Activated CD4-positive, alpha-beta T cell treated with anti-CD3 and anti-CD28 coated beads, Interleukin-2, Interleukin-6, amounts not matched to agents 100 ng/mL and 50 ng/mL, durations not matched to agents 16 hours and 8 hours (primary cell): ENCODE measurements at regions not wholly inside any gene's neighbourhood (a gene's known extent, or its start where the extent isn't known, plus 50 kb on each side); places are given as distances from the start of the nearest gene placed in this dataset.
"Not testable (repeated sequence)": the region's sequence is repeated elsewhere in the genome, so short reads cannot be mapped to it uniquely, and the experiment has no call there.

Experiments
- DNase-seq: peaks from one replicate; pipeline ENCODE4 v3.0.0-alpha.2; 2020

- DNase-seq: no peak
Measured at GRCh38 chr14:58755031-58755925, 117.5 kb downstream of the DACT1 start.

GRCh38 chr14:58760121-58760520 lies 122.4 kb downstream of the DACT1 start:
- no peak for DNase-seq

- DNase-seq: no peak
Measured at GRCh38 chr14:58762629-58763028, 124.9 kb downstream of the DACT1 start.

- no peak for DNase-seq
Measured at GRCh38 chr14:58763210-58763609, 125.4 kb downstream of the DACT1 start.

GRCh38 chr14:58765418-58765831 lies 127.7 kb downstream of the DACT1 start:
- DNase-seq: no peak

GRCh38 chr14:58765843-58766242 lies 128.1 kb downstream of the DACT1 start:
- DNase-seq: no peak

- no peak for DNase-seq
Measured at GRCh38 chr14:58769011-58769643, 131.4 kb downstream of the DACT1 start.

GRCh38 chr14:58769771-58770170 lies 132.0 kb downstream of the DACT1 start:
- no peak for DNase-seq

- no peak for DNase-seq
Measured at GRCh38 chr14:58770491-58770982, 132.8 kb downstream of the DACT1 start.

- DNase-seq: no peak
Measured at GRCh38 chr14:58771016-58771415, 133.3 kb downstream of the DACT1 start.

GRCh38 chr14:58772116-58772515 lies 134.4 kb downstream of the DACT1 start:
- DNase-seq: no peak

- no peak for DNase-seq
Measured at GRCh38 chr14:58772794-58773620, 135.2 kb downstream of the DACT1 start.

- DNase-seq: no peak
Measured at GRCh38 chr14:58774531-58774930, 136.8 kb downstream of the DACT1 start.

- not testable (repeated sequence) for DNase-seq
Measured at GRCh38 chr14:58775130-58775529, 137.4 kb downstream of the DACT1 start.

GRCh38 chr14:58776516-58776915 lies 138.8 kb downstream of the DACT1 start:
- no peak for DNase-seq

- DNase-seq: no peak
Measured at GRCh38 chr14:58777541-58777979, 139.8 kb downstream of the DACT1 start.

- DNase-seq: no peak
Measured at GRCh38 chr14:58778202-58778601, 140.4 kb downstream of the DACT1 start.

GRCh38 chr14:58779376-58779775 lies 141.6 kb downstream of the DACT1 start:
- DNase-seq: no peak

- DNase-seq: no peak
Measured at GRCh38 chr14:58780185-58780584, 142.4 kb downstream of the DACT1 start.

- no peak for DNase-seq
Measured at GRCh38 chr14:58780605-58781004, 142.8 kb downstream of the DACT1 start.

GRCh38 chr14:58782011-58782410 lies 144.2 kb downstream of the DACT1 start:
- DNase-seq: no peak

GRCh38 chr14:58783792-58784511 lies 146.2 kb downstream of the DACT1 start:
- DNase-seq: no peak
